ENCODE measurements at regions not wholly inside any gene's neighbourhood (a gene's known extent, or its start where the extent isn't known, plus 50 kb on each side); places are given as distances from the start of the nearest gene placed in this dataset.

- TF ChIP-seq FOXP2 (optimal IDR thresholded peaks at IDR 0.05; ENCODE audit: borderline replicate concordance, extremely low read depth, extremely low read length, insufficient read depth) (no peak), TAF1 (IDR thresholded peaks at IDR 0.05; ENCODE audit: borderline replicate concordance, insufficient read depth, low read length) (no peak), POLR2AphosphoS5 (IDR thresholded peaks at IDR 0.05; ENCODE audit: low read depth, low read length) (no peak), SIN3A (IDR thresholded peaks at IDR 0.05; ENCODE audit: borderline replicate concordance, insufficient read depth, low read length) (no peak)
- TF ChIP-seq, protein P1, sequence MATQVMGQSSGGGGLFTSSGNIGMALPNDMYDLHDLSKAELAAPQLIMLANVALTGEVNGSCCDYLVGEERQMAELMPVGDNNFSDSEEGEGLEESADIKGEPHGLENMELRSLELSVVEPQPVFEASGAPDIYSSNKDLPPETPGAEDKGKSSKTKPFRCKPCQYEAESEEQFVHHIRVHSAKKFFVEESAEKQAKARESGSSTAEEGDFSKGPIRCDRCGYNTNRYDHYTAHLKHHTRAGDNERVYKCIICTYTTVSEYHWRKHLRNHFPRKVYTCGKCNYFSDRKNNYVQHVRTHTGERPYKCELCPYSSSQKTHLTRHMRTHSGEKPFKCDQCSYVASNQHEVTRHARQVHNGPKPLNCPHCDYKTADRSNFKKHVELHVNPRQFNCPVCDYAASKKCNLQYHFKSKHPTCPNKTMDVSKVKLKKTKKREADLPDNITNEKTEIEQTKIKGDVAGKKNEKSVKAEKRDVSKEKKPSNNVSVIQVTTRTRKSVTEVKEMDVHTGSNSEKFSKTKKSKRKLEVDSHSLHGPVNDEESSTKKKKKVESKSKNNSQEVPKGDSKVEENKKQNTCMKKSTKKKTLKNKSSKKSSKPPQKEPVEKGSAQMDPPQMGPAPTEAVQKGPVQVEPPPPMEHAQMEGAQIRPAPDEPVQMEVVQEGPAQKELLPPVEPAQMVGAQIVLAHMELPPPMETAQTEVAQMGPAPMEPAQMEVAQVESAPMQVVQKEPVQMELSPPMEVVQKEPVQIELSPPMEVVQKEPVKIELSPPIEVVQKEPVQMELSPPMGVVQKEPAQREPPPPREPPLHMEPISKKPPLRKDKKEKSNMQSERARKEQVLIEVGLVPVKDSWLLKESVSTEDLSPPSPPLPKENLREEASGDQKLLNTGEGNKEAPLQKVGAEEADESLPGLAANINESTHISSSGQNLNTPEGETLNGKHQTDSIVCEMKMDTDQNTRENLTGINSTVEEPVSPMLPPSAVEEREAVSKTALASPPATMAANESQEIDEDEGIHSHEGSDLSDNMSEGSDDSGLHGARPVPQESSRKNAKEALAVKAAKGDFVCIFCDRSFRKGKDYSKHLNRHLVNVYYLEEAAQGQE (IDR thresholded peaks at IDR 0.05; ENCODE audit: insufficient read depth in 1 of 2, low read depth in 2 of 2, low read length in 2 of 2): no peak
These were observed 111.7 kb downstream of the ADAMTS15 start for GRCh38 chr11:130560000-130560780.

- TF ChIP-seq TAF1 (IDR thresholded peaks at IDR 0.05; ENCODE audit: borderline replicate concordance, insufficient read depth, low read length) (no peak), SIN3A (IDR thresholded peaks at IDR 0.05; ENCODE audit: borderline replicate concordance, insufficient read depth, low read length) (no peak), FOXP2 (optimal IDR thresholded peaks at IDR 0.05; ENCODE audit: borderline replicate concordance, extremely low read depth, extremely low read length, insufficient read depth) (no peak), POLR2AphosphoS5 (IDR thresholded peaks at IDR 0.05; ENCODE audit: low read depth, low read length) (no peak)
- TF ChIP-seq, protein P1 (IDR thresholded peaks at IDR 0.05; ENCODE audit: insufficient read depth in 1 of 2, low read depth in 2 of 2, low read length in 2 of 2): no peak
These were observed 112.3 kb downstream of the ADAMTS15 start for GRCh38 chr11:130560781-130561109.

DNA sequence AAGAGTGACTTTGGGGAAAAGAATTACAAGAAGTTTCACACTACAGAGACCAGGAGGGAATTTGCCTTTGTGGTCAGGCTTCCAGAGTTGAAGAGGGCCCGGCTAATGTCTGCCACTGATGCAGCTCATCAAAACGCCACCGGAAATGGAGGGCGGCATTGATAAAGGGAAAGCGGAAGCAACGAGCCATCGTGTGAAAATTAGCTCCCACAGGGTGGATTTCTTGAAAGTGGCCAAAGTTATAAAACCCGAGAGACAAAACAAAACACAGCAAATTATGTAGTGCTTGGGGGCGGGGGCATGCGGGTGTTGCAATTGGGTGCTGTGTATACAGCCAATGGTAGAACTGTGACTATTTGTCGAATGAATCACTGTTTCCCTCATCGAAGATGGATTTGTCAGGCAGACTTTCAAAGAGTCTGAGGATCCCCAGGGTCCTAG lies 113.0 kb downstream of the ADAMTS15 start:
- TF ChIP-seq, protein P1 (IDR thresholded peaks at IDR 0.05; ENCODE audit: insufficient read depth in 1 of 2, low read depth in 2 of 2, low read length in 2 of 2): no peak
- TF ChIP-seq SIN3A (IDR thresholded peaks at IDR 0.05; ENCODE audit: borderline replicate concordance, insufficient read depth, low read length) (no peak), FOXP2 (optimal IDR thresholded peaks at IDR 0.05; ENCODE audit: borderline replicate concordance, extremely low read depth, extremely low read length, insufficient read depth) (no peak), TAF1 (IDR thresholded peaks at IDR 0.05; ENCODE audit: borderline replicate concordance, insufficient read depth, low read length) (no peak), POLR2AphosphoS5 (IDR thresholded peaks at IDR 0.05; ENCODE audit: low read depth, low read length) (no peak)

DNA sequence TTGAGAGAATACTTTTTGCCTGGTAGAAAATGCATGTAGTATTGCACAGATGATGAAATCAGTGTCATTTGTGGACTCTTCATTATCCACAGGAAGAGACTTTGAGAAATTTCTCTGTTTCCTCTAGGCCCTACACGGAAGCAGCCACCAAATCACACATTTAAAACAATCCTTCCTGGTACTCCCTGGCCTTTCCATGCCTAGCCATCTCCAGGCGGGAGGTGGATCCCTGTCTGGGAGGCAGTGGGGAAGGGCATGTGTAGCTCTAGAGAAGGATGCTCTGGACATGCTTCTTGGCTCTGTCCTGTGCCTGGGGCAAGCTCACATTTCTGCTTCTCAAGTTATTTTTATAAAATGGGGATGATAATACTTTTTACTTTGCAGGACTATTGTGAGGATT lies 114.1 kb downstream of the ADAMTS15 start:
- TF ChIP-seq POLR2AphosphoS5 (IDR thresholded peaks at IDR 0.05; ENCODE audit: low read depth, low read length) (no peak), FOXP2 (optimal IDR thresholded peaks at IDR 0.05; ENCODE audit: borderline replicate concordance, extremely low read depth, extremely low read length, insufficient read depth) (no peak), TAF1 (IDR thresholded peaks at IDR 0.05; ENCODE audit: borderline replicate concordance, insufficient read depth, low read length) (no peak), SIN3A (IDR thresholded peaks at IDR 0.05; ENCODE audit: borderline replicate concordance, insufficient read depth, low read length) (no peak)
- TF ChIP-seq, protein P1 (IDR thresholded peaks at IDR 0.05; ENCODE audit: insufficient read depth in 1 of 2, low read depth in 2 of 2, low read length in 2 of 2): no peak

Measured in PFSK-1 (cell line).